ENCODE measurements at regions not wholly inside any gene's neighbourhood (a gene's known extent, or its start where the extent isn't known, plus 50 kb on each side); places are given as distances from the start of the nearest gene placed in this dataset.

DNA sequence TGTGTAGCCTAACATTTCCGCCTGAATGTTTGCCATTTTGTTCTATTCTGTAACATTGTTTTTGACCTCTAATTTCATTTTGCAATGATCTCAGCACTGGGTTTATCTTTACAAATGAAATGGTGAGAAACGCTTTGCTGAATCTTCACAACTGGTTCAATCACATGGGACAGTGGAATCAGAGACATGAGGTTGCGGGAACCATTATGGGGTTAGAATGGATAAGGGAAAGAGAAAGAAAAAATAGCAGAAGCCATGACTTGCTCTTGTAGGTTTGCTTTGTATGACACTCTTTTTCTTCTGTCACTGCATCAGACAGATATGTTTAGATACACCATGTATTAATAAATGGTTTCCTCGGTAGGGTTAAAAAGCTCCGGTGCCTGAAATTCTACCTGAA is 114.3 kb upstream of the PELI1 start:
- TF ChIP-seq, protein P1, sequence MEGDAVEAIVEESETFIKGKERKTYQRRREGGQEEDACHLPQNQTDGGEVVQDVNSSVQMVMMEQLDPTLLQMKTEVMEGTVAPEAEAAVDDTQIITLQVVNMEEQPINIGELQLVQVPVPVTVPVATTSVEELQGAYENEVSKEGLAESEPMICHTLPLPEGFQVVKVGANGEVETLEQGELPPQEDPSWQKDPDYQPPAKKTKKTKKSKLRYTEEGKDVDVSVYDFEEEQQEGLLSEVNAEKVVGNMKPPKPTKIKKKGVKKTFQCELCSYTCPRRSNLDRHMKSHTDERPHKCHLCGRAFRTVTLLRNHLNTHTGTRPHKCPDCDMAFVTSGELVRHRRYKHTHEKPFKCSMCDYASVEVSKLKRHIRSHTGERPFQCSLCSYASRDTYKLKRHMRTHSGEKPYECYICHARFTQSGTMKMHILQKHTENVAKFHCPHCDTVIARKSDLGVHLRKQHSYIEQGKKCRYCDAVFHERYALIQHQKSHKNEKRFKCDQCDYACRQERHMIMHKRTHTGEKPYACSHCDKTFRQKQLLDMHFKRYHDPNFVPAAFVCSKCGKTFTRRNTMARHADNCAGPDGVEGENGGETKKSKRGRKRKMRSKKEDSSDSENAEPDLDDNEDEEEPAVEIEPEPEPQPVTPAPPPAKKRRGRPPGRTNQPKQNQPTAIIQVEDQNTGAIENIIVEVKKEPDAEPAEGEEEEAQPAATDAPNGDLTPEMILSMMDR (IDR thresholded peaks at IDR 0.05; ENCODE audit: borderline replicate concordance, control extremely low read depth, extremely low read depth, insufficient read depth, missing control alignments): no peak
- DNase-seq (ENCODE audit: low spot score): no peak
- in situ Hi-C loops (cut with MboI; ENCODE audit: low sequenced_read_pairs, unreplicated experiment): no loop called here

DNA sequence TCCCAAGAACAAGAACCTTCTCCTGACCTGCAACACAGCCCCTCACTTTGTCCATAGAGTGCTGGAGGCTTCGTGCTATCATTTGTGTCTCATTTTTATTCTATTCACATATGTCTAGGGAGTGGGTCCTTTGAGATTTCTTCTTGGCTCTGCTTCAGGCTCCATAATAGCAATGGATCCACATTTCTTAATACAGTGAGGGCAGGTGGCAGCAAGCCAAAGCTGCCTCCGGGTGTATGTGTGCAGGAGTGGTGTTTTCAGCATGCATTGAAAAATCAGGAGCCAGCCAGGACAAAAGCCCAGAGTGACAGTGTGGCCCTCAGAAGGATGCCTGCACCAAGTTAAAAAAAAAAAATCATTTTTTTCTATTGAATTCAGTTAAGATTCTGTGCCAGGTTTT is 115.1 kb upstream of the PELI1 start:
- DNase-seq (ENCODE audit: low spot score): no peak
- in situ Hi-C loops (cut with MboI; ENCODE audit: low sequenced_read_pairs, unreplicated experiment): no loop called here
- TF ChIP-seq, protein P1 (IDR thresholded peaks at IDR 0.05; ENCODE audit: borderline replicate concordance, control extremely low read depth, extremely low read depth, insufficient read depth, missing control alignments): no peak

DNA sequence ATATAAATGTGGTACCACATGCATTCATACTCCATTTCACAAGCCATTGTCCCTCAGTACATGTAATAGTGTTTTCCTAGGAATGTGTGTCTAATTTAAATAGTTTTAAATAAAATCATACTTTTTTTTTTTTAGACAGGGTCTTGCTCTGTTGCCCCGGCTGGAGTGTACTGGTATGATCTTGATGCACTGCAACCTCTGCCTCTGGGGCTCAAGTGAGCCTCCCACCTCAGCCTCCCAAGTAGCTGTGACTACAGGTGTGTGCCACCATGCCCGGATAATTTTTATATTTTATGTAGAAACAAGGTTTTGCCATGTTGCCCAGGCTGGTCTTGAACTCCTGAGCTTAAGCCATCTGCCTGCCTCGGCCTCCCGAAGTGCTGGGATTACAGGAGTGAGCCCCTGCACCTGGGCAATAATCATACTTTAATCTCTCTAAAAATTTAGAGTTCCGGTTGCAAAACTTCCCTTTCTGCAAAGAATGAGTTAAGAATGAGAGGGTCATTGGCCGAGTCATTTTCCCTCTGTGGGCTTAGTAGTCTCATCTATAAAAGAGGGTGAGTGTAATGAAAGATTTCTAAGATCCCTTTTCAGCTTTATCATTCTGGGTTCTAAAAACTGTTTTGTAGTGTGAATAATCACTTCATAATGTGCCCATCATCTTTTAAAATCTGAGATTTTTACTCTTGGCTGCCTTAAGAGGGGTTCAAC is 116.0 kb upstream of the PELI1 start:
- TF ChIP-seq, protein P1 (IDR thresholded peaks at IDR 0.05; ENCODE audit: borderline replicate concordance, control extremely low read depth, extremely low read depth, insufficient read depth, missing control alignments): no peak
- no peak for DNase-seq (ENCODE audit: low spot score)
- in situ Hi-C loops (cut with MboI; ENCODE audit: low sequenced_read_pairs, unreplicated experiment): no loop called here

DNA sequence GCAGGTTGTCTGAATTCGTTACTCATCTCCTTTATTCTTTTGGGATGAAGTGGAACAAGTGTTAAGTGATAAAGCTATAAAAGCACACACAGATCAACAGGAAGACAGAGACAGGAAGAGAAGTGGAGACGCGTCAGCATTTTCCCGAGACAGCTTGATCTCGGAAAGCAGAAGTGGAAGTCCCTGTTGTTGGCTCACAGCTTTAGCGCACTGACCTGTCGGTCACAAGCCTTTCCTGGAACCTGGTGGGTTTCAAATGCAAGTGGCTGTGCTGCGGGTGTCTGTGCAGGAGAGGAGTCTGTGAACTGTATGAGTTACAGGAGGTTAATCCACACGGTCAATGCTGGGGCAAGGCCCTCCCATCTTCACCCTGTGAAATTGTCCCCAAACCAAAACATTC is 116.6 kb upstream of the PELI1 start:
- in situ Hi-C loops (cut with MboI; ENCODE audit: low sequenced_read_pairs, unreplicated experiment): no loop called here
- DNase-seq (ENCODE audit: low spot score): peak; percentile 47
- TF ChIP-seq, protein P1 (IDR thresholded peaks at IDR 0.05; ENCODE audit: borderline replicate concordance, control extremely low read depth, extremely low read depth, insufficient read depth, missing control alignments): no peak

DNA sequence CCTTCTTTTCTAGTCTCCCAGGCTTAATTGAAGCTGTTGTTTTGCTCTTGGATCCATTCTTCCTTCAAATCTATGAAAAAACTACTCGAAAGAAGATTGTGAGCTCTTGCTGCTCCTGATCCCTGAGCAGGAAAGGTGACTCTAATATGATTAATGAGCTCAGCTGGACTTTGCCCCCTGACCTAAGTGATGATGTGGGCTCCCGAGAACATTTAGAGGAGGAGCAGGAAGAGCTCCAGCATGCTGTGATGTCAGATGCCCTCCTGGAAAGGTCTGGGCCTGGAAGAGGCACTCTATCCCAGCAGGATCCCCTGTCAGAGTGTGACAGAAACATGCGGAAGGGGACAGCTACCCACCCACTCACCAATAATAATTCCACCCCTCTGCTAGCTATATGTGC is 117.9 kb upstream of the PELI1 start:
- TF ChIP-seq, protein P1 (IDR thresholded peaks at IDR 0.05; ENCODE audit: borderline replicate concordance, control extremely low read depth, extremely low read depth, insufficient read depth, missing control alignments): no peak
- in situ Hi-C loops (cut with MboI; ENCODE audit: low sequenced_read_pairs, unreplicated experiment): no loop called here
- DNase-seq (ENCODE audit: low spot score): no peak

DNA sequence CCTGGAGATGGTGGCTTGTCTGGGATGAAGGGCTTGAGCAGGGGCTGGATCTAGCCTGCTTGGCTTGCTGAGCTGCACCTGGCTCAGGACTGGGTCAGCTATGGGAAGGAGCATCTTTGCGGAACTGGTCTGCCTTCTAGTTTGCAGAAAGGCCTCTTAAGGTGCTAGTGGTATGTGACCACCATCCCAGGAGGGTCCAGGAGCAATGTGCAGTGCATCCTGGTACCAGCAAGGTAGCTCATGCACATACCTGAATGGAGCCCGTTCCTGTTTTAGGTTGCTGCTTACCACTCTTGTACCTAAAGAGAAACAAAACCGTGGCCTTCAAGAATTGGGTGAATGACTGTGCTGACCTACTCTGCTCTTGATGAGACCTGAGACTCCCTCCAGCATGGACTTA is 118.6 kb upstream of the PELI1 start:
- DNase-seq (ENCODE audit: low spot score): no peak
- TF ChIP-seq, protein P1 (IDR thresholded peaks at IDR 0.05; ENCODE audit: borderline replicate concordance, control extremely low read depth, extremely low read depth, insufficient read depth, missing control alignments): no peak
- in situ Hi-C loops (cut with MboI; ENCODE audit: low sequenced_read_pairs, unreplicated experiment): no loop called here

Measured in GM13976 (cell line).